ENCODE measurements at regions not wholly inside any gene's neighbourhood (a gene's known extent, or its start where the extent isn't known, plus 50 kb on each side); places are given as distances from the start of the nearest gene placed in this dataset.

DNA sequence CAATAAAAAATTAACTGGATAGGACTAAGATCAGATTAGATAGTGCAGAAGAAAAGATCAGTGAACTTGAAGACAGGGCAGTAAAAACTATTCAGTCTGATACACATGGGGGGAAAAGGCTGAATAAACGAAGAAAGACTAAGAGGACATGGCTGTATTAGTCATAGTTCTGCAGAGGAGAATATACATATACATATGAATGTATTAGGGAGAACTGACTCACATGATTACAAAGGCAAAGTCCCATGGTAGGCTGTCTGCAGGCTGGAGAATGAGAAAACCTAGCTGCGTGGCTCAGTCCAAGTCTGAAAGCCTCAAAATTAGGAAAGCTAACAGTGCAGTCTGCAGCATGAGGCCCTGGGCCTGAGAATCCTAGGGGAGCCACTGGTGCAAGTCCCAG, 98.2 kb upstream of the GNAO1 start:
- DNase-seq (ENCODE audit: low read depth in 3 of 3, low spot score in 1 of 3), result no peak

GRCh38 chr16:56090076-56090475, 101.2 kb upstream of the GNAO1 start:
- DNase-seq (ENCODE audit: low read depth in 3 of 3, low spot score in 1 of 3), result no peak

DNA sequence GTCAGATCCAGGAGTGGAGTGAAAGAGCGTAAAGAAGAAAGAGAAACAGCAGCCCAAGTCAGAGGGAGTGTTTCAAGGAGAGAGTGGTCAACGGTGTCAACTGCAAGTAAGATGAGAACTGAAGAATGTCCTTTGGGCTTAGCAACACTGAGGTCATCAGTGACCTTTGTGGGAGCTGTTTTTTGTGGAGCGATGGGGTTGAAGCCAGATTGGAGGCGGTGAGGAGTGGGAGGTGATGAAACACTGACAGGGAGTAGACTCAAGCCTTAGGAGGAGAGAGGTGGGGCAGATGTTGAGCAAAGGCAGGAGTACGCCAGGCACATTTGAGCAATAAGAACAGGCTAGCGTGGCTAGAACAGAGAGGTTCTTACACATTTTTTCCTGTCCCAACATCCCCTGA, 103.7 kb upstream of the GNAO1 start:
- DNase-seq (ENCODE audit: low read depth in 3 of 3, low spot score in 1 of 3), result no peak

GRCh38 chr16:56081371-56081770, 109.9 kb upstream of the GNAO1 start:
- DNase-seq (ENCODE audit: low read depth in 3 of 3, low spot score in 1 of 3), result no peak

DNA sequence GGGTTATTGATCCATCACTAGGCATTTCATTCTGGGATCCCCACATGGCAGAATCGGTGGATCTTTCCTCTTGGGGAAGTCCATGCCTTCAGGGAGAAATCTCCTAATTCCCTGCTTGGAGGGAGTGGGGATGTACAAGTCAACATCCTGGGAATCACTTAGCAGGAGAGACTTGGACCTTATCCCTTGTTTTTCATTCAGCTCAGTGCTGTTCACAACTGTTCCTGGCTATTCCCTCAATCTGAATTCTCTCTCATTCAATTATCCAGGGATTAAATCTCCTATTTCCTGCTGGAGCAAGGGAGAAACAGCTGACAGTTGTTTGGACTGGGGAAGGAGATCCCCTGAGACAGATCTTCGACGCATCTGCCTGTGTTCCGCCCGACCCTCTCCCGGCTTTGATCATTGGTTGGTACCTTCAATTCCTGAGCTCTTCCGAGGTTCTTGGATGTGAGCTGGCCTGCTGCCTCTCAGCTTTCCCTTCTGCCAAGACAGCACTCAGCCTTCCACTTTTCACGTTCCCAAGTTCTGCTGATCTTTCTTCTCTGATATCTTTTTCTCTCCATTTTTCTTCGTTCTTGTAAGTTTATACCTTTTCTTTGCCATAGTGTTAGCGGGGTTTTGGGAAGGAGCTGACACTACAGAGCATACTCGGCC, 115.4 kb upstream of the GNAO1 start:
- DNase-seq (ENCODE audit: low read depth in 3 of 3, low spot score in 1 of 3), result no peak

DNA sequence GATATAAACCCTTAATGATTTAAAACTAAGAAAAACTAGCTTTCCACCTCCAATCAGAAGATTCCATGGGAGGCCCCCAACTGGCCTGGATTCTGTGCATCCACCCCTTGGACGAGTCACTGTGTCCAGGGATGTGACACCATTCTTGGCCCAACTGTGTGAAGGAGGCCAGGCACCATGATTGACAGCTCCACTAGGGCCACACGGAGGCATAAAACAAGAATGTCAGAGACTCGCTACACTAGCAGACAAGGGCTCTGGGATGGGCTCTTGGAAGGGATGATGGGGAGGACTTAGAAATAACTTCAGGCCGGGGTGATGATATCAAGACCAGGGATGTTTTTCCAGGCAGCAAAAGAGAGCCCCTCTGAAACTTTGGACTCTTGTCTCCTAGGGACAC, 117.8 kb upstream of the GNAO1 start:
- DNase-seq (ENCODE audit: low read depth in 3 of 3, low spot score in 1 of 3), result no peak

DNA sequence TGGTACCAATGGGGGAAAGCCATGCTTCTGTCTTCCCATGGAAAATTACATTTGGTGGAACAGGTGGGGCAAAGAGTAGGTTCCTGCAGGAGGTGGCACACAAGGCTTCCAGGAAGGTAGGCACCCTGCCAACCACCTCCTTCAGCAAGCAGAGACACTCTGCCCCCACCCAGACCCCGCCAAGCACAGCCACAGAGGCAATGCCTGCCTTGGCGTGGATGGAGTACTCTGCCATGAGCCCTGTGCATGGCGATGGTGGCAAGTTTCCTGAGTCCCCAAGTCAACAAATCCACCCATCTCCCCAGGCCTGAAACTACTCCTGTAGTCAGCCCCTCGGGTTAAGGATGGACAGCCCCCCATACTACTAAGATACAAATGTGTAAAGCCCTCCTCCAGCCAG, 119.2 kb upstream of the GNAO1 start:
- no peak for DNase-seq (ENCODE audit: low read depth in 3 of 3, low spot score in 1 of 3)

- DNase-seq (ENCODE audit: low read depth in 3 of 3, low spot score in 1 of 3), result no peak
These were observed 122.5 kb upstream of the GNAO1 start for GRCh38 chr16:56068816-56069215.

DNA sequence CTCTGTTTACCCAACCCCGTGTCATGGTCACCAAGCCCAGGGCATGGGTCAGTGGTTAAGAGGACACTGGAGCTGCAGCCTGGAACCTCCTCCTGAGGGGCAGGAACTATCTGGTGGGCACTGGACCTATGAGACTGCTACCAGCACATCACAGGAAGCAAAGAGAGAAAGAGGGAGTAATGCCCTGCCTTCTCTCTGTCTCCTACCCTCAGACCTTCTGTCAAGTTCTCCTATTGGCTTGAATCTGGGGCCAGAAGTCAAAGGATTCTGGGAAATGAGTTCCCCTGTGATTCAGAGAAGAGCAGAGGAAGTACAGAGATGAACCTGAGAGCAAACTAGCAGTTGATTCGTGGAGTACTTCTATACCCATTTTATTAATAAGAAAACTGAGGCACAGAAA, 123.0 kb upstream of the GNAO1 start:
- no peak for DNase-seq (ENCODE audit: low read depth in 3 of 3, low spot score in 1 of 3)

DNA sequence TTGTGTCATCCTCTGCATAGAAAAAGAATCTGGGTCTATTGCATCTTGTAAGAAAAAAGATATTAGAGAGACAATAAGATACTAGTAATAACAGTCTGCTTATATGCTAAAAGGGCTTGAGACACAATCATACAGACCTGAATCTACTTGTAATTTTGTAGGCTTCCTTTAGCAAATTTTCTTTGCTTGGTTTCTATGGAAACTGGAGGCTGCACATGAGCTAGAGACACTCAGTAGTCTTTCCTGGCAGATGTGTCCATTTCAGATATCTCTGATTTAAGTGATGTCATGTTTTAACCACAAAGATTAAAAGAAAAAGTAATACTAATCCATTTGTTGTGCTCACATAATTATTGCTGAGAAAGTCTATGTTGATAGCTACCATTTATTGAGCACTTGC, 123.9 kb upstream of the GNAO1 start:
- no peak for DNase-seq (ENCODE audit: low read depth in 3 of 3, low spot score in 1 of 3)

DNA sequence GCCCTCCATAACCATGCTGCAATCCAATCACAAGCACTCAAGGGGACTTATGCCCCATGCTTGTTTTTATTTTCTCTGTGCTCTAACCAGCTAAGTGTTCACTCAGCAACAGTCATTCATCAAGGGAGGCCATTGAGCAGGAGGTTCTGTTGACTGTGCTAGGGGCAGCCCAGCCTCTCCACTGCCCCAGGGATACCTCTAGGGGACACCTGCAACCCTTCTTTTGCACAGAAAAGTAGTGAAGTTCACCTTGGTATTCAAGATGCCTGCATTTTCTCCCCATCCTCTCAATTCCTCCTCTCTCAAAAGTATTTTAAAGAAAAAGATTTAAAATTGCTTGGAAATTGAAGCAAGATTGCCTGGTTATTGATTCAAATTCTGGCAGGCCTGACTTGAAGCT, 124.7 kb upstream of the GNAO1 start:
- DNase-seq (ENCODE audit: low read depth in 3 of 3, low spot score in 1 of 3), result no peak

- no peak for DNase-seq (ENCODE audit: low read depth in 3 of 3, low spot score in 1 of 3)
These were observed 128.2 kb upstream of the GNAO1 start for GRCh38 chr16:56063111-56063510.

- no peak for DNase-seq (ENCODE audit: low read depth in 3 of 3, low spot score in 1 of 3)
These were observed 134.1 kb upstream of the GNAO1 start for GRCh38 chr16:56057151-56057550.

- no peak for DNase-seq (ENCODE audit: low read depth in 3 of 3, low spot score in 1 of 3)
These were observed 140.4 kb upstream of the GNAO1 start for GRCh38 chr16:56050916-56051315.

- DNase-seq (ENCODE audit: low read depth in 3 of 3, low spot score in 1 of 3), result no peak
These were observed 142.7 kb upstream of the GNAO1 start for GRCh38 chr16:56048425-56049105.

GRCh38 chr16:56047307-56048234, 143.7 kb upstream of the GNAO1 start:
- DNase-seq (ENCODE audit: low read depth in 3 of 3, low spot score in 1 of 3), result no peak

GRCh38 chr16:56042416-56042815, 148.9 kb upstream of the GNAO1 start:
- no peak for DNase-seq (ENCODE audit: low read depth in 3 of 3, low spot score in 1 of 3)

GRCh38 chr16:56041556-56042140, 149.6 kb upstream of the GNAO1 start:
- DNase-seq (ENCODE audit: low read depth in 3 of 3, low spot score in 1 of 3), result peak in 2 of 3 donors; percentile 1 to 2

- no peak for DNase-seq (ENCODE audit: low read depth in 3 of 3, low spot score in 1 of 3)
These were observed 152.7 kb upstream of the GNAO1 start for GRCh38 chr16:56038564-56039098.

DNA sequence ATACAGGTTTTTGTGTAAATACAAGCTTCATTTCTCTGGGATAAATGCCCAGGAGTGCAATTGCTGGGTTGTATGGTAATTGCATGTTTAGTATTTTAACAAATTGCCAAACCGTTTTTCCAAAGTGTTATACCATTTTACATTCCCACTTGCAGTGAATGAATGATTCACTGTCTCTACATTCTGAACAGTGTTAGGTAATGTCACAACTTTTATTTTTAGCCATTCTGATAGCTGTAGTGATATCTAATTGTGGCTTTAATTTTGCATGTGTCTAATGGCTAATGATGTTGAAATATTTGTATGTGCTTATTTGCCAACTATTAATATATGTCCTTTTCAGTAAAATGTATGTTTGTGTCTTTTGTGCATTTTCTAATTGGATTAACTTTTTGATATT, 156.9 kb upstream of the CES5A start:
- DNase-seq (ENCODE audit: low read depth in 3 of 3, low spot score in 1 of 3), result no peak

- no peak for DNase-seq (ENCODE audit: low read depth in 3 of 3, low spot score in 1 of 3)
These were observed 153.9 kb upstream of the CES5A start for GRCh38 chr16:56029026-56029425.

Data from stimulated activated CD4-positive, alpha-beta T cell treated with anti-CD3 and anti-CD28 coated beads, TNF-alpha, amount 100 ng/mL, for 1 hour (primary cell).